Endothelial cell of hepatic sinusoid (primary cell): ENCODE measurements at regions not wholly inside any gene's neighbourhood (a gene's known extent, or its start where the extent isn't known, plus 50 kb on each side); places are given as distances from the start of the nearest gene placed in this dataset.
"Not testable (repeated sequence)": the region's sequence is repeated elsewhere in the genome, so short reads cannot be mapped to it uniquely, and the experiment has no call there.

Experiments
- in situ Hi-C: cut with HindIII; loops from 2 replicates; pipeline ENCODE4 v1.10.0; 2017; ENCODE audit warnings: low sequenced_read_pairs

DNA sequence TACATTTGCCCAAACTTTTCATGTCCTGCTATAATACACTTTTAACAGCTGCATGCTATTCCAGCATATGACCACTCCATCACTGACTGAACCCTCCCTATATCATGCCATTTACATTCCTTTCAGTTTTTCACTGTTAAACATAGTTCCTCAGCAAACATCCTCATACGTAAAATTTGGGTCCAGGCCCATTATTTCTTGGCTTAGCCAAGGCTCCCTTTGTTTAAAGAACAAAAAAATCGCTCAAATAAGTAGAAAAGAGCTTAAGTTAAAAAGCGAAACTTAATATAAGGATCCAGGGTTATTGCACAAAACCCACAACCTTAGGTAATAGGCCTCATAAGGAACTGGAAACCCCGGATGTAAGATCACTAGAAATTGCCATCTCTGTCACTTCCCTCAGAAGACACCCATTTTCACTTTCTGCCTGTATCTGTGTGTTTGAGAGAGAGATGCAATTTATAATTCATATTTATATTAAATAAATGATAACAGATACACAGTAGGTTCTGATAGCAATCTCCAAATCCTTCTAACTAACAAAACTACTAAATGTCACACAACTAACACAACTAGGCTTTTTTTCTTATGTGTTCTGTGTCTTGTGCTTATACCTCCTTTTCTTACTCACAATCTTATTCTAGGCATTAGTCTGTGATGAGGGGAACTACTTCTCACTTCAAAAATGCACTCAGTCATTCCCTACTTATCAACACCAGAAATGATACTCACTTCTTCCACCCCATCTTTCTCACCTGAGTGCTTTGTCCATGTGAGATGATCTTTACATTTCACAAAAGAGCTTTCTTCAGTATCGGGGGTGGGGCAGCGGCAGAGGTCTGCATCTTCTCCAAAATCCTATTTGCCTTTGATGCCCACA, 59.9 kb upstream of the FAM241A start:
- in situ Hi-C loops: no loop called here

DNA sequence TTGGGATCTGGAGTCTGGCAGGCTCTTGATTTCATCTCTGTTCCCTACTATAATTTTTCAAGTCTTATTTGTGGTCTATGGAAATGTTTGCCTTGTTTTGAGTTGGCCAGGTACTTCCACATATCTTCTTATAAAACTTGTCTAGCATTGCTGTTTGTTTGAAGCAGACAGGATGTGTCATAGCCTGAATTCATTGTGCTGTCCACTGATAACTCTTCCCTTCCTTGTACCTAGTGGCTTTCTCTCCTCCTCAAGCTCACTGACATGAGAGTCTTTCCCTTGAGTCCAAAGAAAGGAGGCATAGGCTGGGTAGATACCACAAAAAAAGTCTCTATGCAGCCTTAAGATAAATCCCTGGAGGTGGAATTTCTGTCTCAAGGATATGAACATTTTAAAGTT, 59.2 kb upstream of the FAM241A start:
- in situ Hi-C loops: no loop called here

DNA sequence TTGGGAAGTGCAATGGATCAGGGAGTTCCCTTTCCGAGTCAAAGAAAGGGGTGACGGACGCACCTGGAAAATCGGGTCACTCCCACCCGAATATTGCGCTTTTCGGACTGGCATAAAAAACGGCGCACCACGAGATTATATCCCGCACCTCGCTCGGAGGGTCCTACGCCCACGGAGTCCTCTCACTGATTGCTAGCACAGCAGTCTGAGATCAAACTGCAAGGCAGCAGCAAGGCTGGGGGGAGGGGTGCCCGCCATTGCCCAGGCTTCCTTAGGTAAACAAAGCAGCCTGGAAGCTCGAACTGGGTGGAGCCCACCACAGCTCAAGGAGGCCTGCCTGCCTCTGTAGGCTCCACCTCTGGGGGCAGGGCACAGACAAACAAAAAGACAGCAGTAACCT, 58.6 kb upstream of the FAM241A start:
- in situ Hi-C loops: not testable (repeated sequence)

DNA sequence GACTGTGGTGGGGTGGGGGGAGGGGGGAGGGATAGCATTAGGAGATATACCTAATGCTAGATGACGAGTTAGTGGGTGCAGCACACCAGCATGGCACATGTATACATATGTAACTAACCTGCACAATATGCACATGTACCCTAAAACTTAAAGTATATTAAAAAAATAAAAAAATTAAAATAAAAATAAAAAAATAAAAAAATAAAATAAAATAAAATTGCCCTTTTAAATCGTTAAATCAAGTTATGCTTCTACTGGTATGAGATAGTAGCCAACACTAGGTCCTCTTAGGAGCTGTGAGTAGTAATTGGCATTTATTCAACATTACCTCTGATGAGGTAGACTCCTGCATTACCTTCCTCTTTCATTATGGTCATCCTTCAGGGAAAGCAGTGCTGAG, 52.9 kb upstream of the FAM241A start:
- in situ Hi-C loops: not testable (repeated sequence)

DNA sequence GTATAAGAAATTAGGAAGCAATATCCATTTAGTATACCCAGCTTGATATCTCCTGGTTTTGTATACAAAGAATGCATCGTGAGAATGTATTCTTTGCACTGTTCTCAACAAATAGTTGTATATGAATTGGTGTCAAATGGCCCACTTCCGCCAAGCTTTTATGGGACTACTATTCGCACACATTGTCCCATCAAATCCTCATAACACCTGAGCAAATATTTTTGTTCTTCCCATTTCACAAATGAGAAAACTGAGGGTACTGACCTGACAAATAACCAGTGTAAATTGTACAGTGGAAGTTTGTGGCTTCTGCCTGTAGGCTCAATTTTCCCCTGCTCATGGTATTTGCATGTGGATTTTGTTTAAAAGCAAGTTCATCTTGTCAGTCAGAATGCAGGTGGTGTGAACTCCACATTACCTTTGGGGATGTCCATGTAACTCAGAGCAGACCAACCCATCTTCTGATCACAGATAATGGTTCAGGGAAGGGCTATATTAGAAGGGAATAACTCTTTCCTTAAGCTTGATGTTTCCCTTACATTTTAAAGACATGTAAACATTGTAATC, 51.5 kb upstream of the FAM241A start:
- in situ Hi-C loops: no loop called here

DNA sequence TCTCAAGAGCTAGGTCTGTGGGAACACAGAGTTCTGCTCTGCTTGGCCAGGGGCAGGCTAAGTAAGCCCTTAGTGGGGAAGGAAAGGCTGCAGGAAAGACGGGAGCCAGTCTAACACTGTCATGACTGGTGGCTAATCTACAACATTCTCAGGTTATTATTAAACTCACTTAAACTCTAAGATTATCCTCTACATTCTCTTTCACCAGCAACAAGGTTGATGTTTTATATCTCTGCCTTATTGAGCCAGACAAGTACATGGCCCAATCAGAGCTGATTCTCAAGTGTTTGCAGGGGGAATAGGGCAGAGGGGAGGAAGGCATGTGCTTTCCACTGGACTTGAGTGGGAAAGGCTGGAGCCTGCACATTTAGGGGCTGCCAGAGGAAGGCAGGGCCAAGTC, 50.9 kb upstream of the FAM241A start:
- in situ Hi-C loops: no loop called here
